Transverse colon (tissue), 4 donors: ENCODE measurements at regions not wholly inside any gene's neighbourhood (a gene's known extent, or its start where the extent isn't known, plus 50 kb on each side); places are given as distances from the start of the nearest gene placed in this dataset.

ENCODE experiments used
- CTCF ChIP-seq, 5 experiments: fragments of 200-600 bp in 3 of 5; fragments of 450-650 bp in 2 of 5; sonication (generic) in 3 of 5; IDR thresholded peaks; 1 replicate in 2 of 5; 2 replicates in 3 of 5; pipeline ENCODE4 v1.5.1; 2016 to 2017; ENCODE audit warnings: antibody characterized with exemption in 5 of 5, inconsistent platforms in 3 of 5, mild to moderate bottlenecking in 2 of 5, moderate library complexity in 1 of 5
- EP300 ChIP-seq: sonication (generic); formaldehyde crosslinking; IDR thresholded peaks from one replicate; pipeline ENCODE4 v1.6.1; 2017; ENCODE audit warnings: antibody characterized with exemption, low read depth
- POLR2A ChIP-seq: fragments of 450-650 bp; IDR thresholded peaks from one replicate; pipeline ENCODE4 v1.6.1; 2016; ENCODE audit warnings: antibody characterized with exemption, mild to moderate bottlenecking, moderate library complexity
- POLR2AphosphoS5 ChIP-seq, 3 donors: sonication (generic); formaldehyde crosslinking; IDR thresholded peaks; one replicate each; pipeline ENCODE4 v1.6.1; 2016; ENCODE audit warnings: antibody characterized with exemption in 3 of 3

- no peak for TF ChIP-seq CTCF (IDR thresholded peaks at IDR 0.05)
- TF ChIP-seq POLR2AphosphoS5 (IDR thresholded peaks at IDR 0.05): no peak
- no peak for TF ChIP-seq POLR2A
- TF ChIP-seq EP300: no peak
Observed at GRCh38 chr21:41582866-41583265, 74.9 kb upstream of the TMPRSS2 start.
